Keratinocyte (primary cell): ENCODE measurements at regions not wholly inside any gene's neighbourhood (a gene's known extent, or its start where the extent isn't known, plus 50 kb on each side); places are given as distances from the start of the nearest gene placed in this dataset.

ENCODE experiments used
- DNase-seq: peaks from one replicate; pipeline ENCODE4 v3.0.0-alpha.2; 2011; ENCODE audit warnings: low read depth, missing footprints, low spot score
- FAIRE-seq: peaks from 2 replicates; lab custom pipeline; 2011; peaks lifted over from hg19 to GRCh38; lab: Jason Lieb, UNC
- H2AFZ ChIP-seq: 2 replicates; pipeline ENCODE4 v1.6.0; 2012; ENCODE audit warnings: low read length, control low read depth, inconsistent platforms; ENCODE audit not compliant: control insufficient read depth
- H3K27ac ChIP-seq: 2 replicates; pipeline ENCODE4 v1.5.1; 2011; ENCODE audit warnings: low read length; ENCODE audit not compliant: control insufficient read depth, insufficient read depth
- H3K27me3 ChIP-seq: 3 replicates; pipeline ENCODE4 v1.6.0; 2011; ENCODE audit warnings: low read length; ENCODE audit not compliant: control insufficient read depth, insufficient read depth; ENCODE audit errors: extremely low read depth
- H3K36me3 ChIP-seq, 2 experiments: 2 replicates in 1 of 2; 3 replicates in 1 of 2; pipeline ENCODE4 v1.5.1; 2011; ENCODE audit warnings: low read length in 2 of 2, mild to moderate bottlenecking in 1 of 2; ENCODE audit not compliant: control insufficient read depth in 2 of 2, insufficient read depth in 2 of 2; ENCODE audit errors: extremely low read depth in 1 of 2
- H3K4me1 ChIP-seq: 3 replicates; pipeline ENCODE4 v1.5.1; 2011; ENCODE audit warnings: low read length; ENCODE audit not compliant: control insufficient read depth, insufficient read depth; ENCODE audit errors: extremely low read depth
- H3K4me2 ChIP-seq: 3 replicates; pipeline ENCODE4 v1.6.0; 2011; ENCODE audit warnings: low read depth, low read length; ENCODE audit not compliant: control insufficient read depth, insufficient read depth; ENCODE audit errors: extremely low read depth
- H3K4me3 ChIP-seq, 3 experiments: fragments of 200-600 bp in 1 of 3; sonication (generic) in 1 of 3; 2 replicates in 2 of 3; 3 replicates in 1 of 3; pipeline ENCODE4 v1.5.1; 2011 to 2016; ENCODE audit warnings: low read length in 3 of 3, mild to moderate bottlenecking in 3 of 3, control low read depth in 2 of 3, inconsistent platforms in 1 of 3, low read depth in 1 of 3, mixed read lengths in 1 of 3, mixed run types in 1 of 3, moderate library complexity in 1 of 3; ENCODE audit not compliant: control insufficient read depth in 2 of 3, insufficient read depth in 2 of 3; ENCODE audit errors: extremely low read depth in 1 of 3
- H3K79me2 ChIP-seq: 2 replicates; pipeline ENCODE4 v1.6.0; 2012; ENCODE audit warnings: low read length; ENCODE audit not compliant: control insufficient read depth, insufficient read depth
- H3K9ac ChIP-seq: 3 replicates; pipeline ENCODE4 v1.6.0; 2011; ENCODE audit warnings: low read length; ENCODE audit not compliant: control insufficient read depth, insufficient read depth; ENCODE audit errors: extremely low read depth
- H3K9me1 ChIP-seq: 3 replicates; pipeline ENCODE4 v1.6.0; 2011; ENCODE audit warnings: low read length; ENCODE audit not compliant: control insufficient read depth, insufficient read depth; ENCODE audit errors: extremely low read depth
- H3K9me3 ChIP-seq: 2 replicates; pipeline ENCODE4 v1.5.1; 2012; ENCODE audit warnings: low read depth, low read length; ENCODE audit not compliant: control insufficient read depth
- H4K20me1 ChIP-seq: 3 replicates; pipeline ENCODE4 v1.6.0; 2011; ENCODE audit warnings: low read length; ENCODE audit not compliant: control insufficient read depth, insufficient read depth; ENCODE audit errors: extremely low read depth
- EZH2 ChIP-seq: IDR thresholded peaks from one replicate; pipeline ENCODE4 v1.6.1; 2012; ENCODE audit warnings: inconsistent platforms, mild to moderate bottlenecking, low read length, moderate library complexity
- dilution Hi-C: fragments of 300-500 bp; cut with MboI; formaldehyde crosslinking; loops from one replicate; pipeline ENCODE4 v1.7.0; 2020; ENCODE audit warnings: low sequenced_read_pairs; ENCODE audit not compliant: extremely low pct_ligation_motif_present
- TF ChIP-seq, protein P1 (sequence below), 3 experiments: IDR thresholded peaks in 1 of 3; conservative IDR thresholded peaks in 1 of 3; optimal IDR thresholded peaks in 1 of 3; 2 replicates in 2 of 3; 3 replicates in 1 of 3; pipeline versions ENCODE3 to v1.5.1; 2011; ENCODE audit warnings: low read length in 3 of 3, mild to moderate bottlenecking in 3 of 3, moderate library complexity in 2 of 3, control low read depth in 1 of 3, inconsistent platforms in 1 of 3; ENCODE audit not compliant: insufficient read depth in 2 of 3; ENCODE audit errors: extremely low read depth in 1 of 3

GRCh38 chr1:56167596-56167995, 411.8 kb downstream of the PLPP3 start:
- no peak overlapping the region for H2AFZ ChIP-seq
- TF ChIP-seq, protein P1, sequence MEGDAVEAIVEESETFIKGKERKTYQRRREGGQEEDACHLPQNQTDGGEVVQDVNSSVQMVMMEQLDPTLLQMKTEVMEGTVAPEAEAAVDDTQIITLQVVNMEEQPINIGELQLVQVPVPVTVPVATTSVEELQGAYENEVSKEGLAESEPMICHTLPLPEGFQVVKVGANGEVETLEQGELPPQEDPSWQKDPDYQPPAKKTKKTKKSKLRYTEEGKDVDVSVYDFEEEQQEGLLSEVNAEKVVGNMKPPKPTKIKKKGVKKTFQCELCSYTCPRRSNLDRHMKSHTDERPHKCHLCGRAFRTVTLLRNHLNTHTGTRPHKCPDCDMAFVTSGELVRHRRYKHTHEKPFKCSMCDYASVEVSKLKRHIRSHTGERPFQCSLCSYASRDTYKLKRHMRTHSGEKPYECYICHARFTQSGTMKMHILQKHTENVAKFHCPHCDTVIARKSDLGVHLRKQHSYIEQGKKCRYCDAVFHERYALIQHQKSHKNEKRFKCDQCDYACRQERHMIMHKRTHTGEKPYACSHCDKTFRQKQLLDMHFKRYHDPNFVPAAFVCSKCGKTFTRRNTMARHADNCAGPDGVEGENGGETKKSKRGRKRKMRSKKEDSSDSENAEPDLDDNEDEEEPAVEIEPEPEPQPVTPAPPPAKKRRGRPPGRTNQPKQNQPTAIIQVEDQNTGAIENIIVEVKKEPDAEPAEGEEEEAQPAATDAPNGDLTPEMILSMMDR (optimal IDR thresholded peaks at IDR 0.05 in 1 of 3, IDR thresholded peaks at IDR 0.05 in 1 of 3, conservative IDR thresholded peaks at IDR 0.05 in 1 of 3; ENCODE audit: extremely low read depth in 1 of 3, insufficient read depth in 2 of 3, low read length in 3 of 3), result no peak
- TF ChIP-seq EZH2, result no peak
- no peaks in the 10 kb centered on the region for H3K27me3 ChIP-seq
- no peak overlapping the region for H3K9ac ChIP-seq
- dilution Hi-C loops, result no loop called here
- H3K9me1 ChIP-seq, result no peaks in the 10 kb centered on the region
- FAIRE-seq (no peak), DNase-seq (no peak)
- H4K20me1 ChIP-seq, result no peaks in the 10 kb centered on the region
- no peaks in the 10 kb centered on the region for H3K9me3 ChIP-seq
- H3K4me2 ChIP-seq, result no peak overlapping the region
- H3K79me2 ChIP-seq, result no peaks in the 10 kb centered on the region
- no peak overlapping the region for H3K27ac ChIP-seq
- no peak overlapping the region for H3K4me3 ChIP-seq
- H3K4me1 ChIP-seq, result no peaks in the 10 kb centered on the region
- no peaks in the 10 kb centered on the region for H3K36me3 ChIP-seq

DNA sequence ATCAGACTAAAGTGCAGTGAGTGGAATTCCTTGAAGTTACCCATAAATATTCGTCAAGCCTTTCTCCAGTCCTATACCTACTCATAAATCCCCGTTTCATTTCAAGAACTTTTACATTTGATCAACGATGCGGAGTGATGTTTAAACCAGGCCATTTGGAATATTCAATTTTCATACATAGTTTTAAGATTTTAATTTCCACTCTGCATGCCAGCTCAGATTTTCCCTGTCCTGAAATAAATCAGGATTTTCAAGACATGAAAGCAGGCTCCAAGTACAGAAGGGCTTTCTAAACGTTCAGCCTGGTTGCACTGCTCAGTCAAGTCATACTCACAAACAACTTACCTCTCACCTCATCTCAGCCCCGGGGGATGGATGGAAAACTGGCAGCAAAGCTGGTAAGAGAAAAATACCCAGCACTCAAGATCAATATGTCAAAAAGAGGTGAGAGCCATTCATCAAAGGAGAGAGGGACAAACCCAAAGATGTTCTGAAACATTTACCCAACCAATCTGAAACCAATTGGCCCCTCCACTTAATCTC, 418.5 kb downstream of the PLPP3 start:
- Histone ChIP-seq H3K36me3 (no peaks in the 10 kb centered on the region), H3K27ac (no peak overlapping the region), H3K27me3 (no peaks in the 10 kb centered on the region), H3K9ac (no peak overlapping the region), H2AFZ (no peak overlapping the region), H3K9me3 (no peaks in the 10 kb centered on the region), H3K9me1 (no peaks in the 10 kb centered on the region), H3K4me2 (no peak overlapping the region), H3K4me3 (no peak overlapping the region), H4K20me1 (no peaks in the 10 kb centered on the region), H3K4me1 (no peaks in the 10 kb centered on the region), H3K79me2 (no peaks in the 10 kb centered on the region)
- no peak for FAIRE-seq
- no peak for DNase-seq
- dilution Hi-C loops, result no loop called here
- TF ChIP-seq EZH2, result no peak
- TF ChIP-seq, protein P1 (optimal IDR thresholded peaks at IDR 0.05 in 1 of 3, IDR thresholded peaks at IDR 0.05 in 1 of 3, conservative IDR thresholded peaks at IDR 0.05 in 1 of 3; ENCODE audit: extremely low read depth in 1 of 3, insufficient read depth in 2 of 3, low read length in 3 of 3), result no peak
